IMR-90 (cell line): ENCODE measurements at regions not wholly inside any gene's neighbourhood (a gene's known extent, or its start where the extent isn't known, plus 50 kb on each side); places are given as distances from the start of the nearest gene placed in this dataset.

ENCODE experiments used
- ATAC-seq: fragments of 200-7000 bp; cut with Tn5 transposase; 2 replicates; pipeline ENCODE4 v1.9.1; 2020; ENCODE audit warnings: low read depth, mild to moderate bottlenecking, moderate library complexity
- BruUV-seq: library from RNA; stranded (reverse); fragments of 400-500 nt; replicated peaks from 2 replicates; lab custom pipeline; 2021; lab: Mats Ljungman, UMichigan
- CTCF ChIA-PET: fragments of 300-600 bp; formaldehyde crosslinking; extraction: SDS; loops from one replicate; lab custom pipeline; 2021; ENCODE audit warnings: antibody characterized with exemption; lab: Yijun Ruan, JAX
- POLR2A ChIA-PET: fragments of 300-600 bp; sonication (Branson Sonifier 250); formaldehyde crosslinking; loops from one replicate; lab custom pipeline; 2022; ENCODE audit warnings: antibody characterized with exemption; ENCODE audit not compliant: unreplicated experiment; lab: Charles Lee
- DNase-seq: peaks from one replicate; pipeline ENCODE4 v3.0.0; 2013
- H2AFZ ChIP-seq: replicated peaks from 2 replicates; pipeline ENCODE3; 2013; ENCODE audit warnings: low read length, mild to moderate bottlenecking; ENCODE audit not compliant: poor library complexity
- H2AK5ac ChIP-seq: 2 replicates; pipeline ENCODE4 v1.6.1; 2013; ENCODE audit warnings: low read depth, low read length, inconsistent platforms
- H2AK9ac ChIP-seq: replicated peaks from 2 replicates; pipeline ENCODE3; 2013; ENCODE audit warnings: mild to moderate bottlenecking, low read depth, low read length, moderate library complexity; ENCODE audit not compliant: poor library complexity
- H2BK120ac ChIP-seq: 2 replicates; pipeline ENCODE4 v1.6.1; 2013; ENCODE audit warnings: low read depth, low read length, inconsistent platforms
- H2BK15ac ChIP-seq: 3 replicates; pipeline ENCODE4 v1.6.1; 2013; ENCODE audit warnings: low read depth, low read length, inconsistent platforms
- H2BK20ac ChIP-seq: 2 replicates; pipeline ENCODE4 v1.6.1; 2013; ENCODE audit warnings: low read depth, mild to moderate bottlenecking, inconsistent platforms, low read length, moderate library complexity
- H2BK5ac ChIP-seq: 2 replicates; pipeline ENCODE4 v1.6.1; 2013; ENCODE audit warnings: mild to moderate bottlenecking, low read depth, low read length, inconsistent platforms; ENCODE audit not compliant: poor library complexity, severe bottlenecking
- H3K14ac ChIP-seq: replicated peaks from 2 replicates; pipeline ENCODE4 v1.6.1; 2013; ENCODE audit warnings: low read depth, low read length, inconsistent platforms
- H3K18ac ChIP-seq: 2 replicates; pipeline ENCODE4 v1.6.1; 2013; ENCODE audit warnings: low read depth, low read length, control low read depth
- H3K23ac ChIP-seq: 2 replicates; pipeline ENCODE4 v1.6.1; 2013; ENCODE audit warnings: low read depth, low read length, inconsistent platforms
- H3K27ac ChIP-seq: 2 replicates; pipeline ENCODE4 v1.5.1; 2013; ENCODE audit warnings: mild to moderate bottlenecking, control low read depth, low read length; ENCODE audit not compliant: insufficient read depth
- H3K27me3 ChIP-seq: 2 replicates; pipeline ENCODE4 v1.6.1; 2013; ENCODE audit warnings: low read length; ENCODE audit not compliant: control insufficient read depth, insufficient read depth
- H3K36me3 ChIP-seq: 2 replicates; pipeline ENCODE4 v1.6.1; 2013; ENCODE audit warnings: low read length, mixed read lengths; ENCODE audit not compliant: control insufficient read depth, insufficient read depth
- H3K4ac ChIP-seq: 2 replicates; pipeline ENCODE4 v1.6.1; 2013; ENCODE audit warnings: low read depth, low read length, inconsistent platforms
- H3K4me1 ChIP-seq: 2 replicates; pipeline ENCODE4 v1.6.1; 2013; ENCODE audit warnings: low read length, mixed read lengths; ENCODE audit not compliant: control insufficient read depth, insufficient read depth
- H3K4me2 ChIP-seq: 2 replicates; pipeline ENCODE4 v1.6.1; 2013; ENCODE audit warnings: low read depth, mild to moderate bottlenecking, control low read depth, low read length, moderate library complexity
- H3K4me3 ChIP-seq: 2 replicates; pipeline ENCODE4 v1.5.1; 2013; ENCODE audit warnings: low read depth, mild to moderate bottlenecking, control low read depth, low read length, moderate library complexity; ENCODE audit not compliant: insufficient read depth
- H3K56ac ChIP-seq: 2 replicates; pipeline ENCODE4 v1.6.1; 2013; ENCODE audit warnings: low read length, inconsistent platforms; ENCODE audit not compliant: insufficient read depth; ENCODE audit errors: extremely low read depth
- H3K79me1 ChIP-seq, 2 experiments: 2 replicates each; pipeline ENCODE4 v1.6.1; 2013; ENCODE audit warnings: low read length in 2 of 2, inconsistent platforms in 1 of 2, low read depth in 1 of 2
- H3K9ac ChIP-seq: 2 replicates; pipeline ENCODE4 v1.6.1; 2013; ENCODE audit warnings: low read depth, low read length, control low read depth
- H3K9me1 ChIP-seq: 2 replicates; pipeline ENCODE4 v1.6.1; 2013; ENCODE audit warnings: low read length, inconsistent platforms; ENCODE audit not compliant: insufficient read depth
- H3K9me3 ChIP-seq: 2 replicates; pipeline ENCODE4 v1.6.1; 2013; ENCODE audit warnings: low read length; ENCODE audit not compliant: control insufficient read depth, insufficient read depth
- H4K20me1 ChIP-seq: 2 replicates; pipeline ENCODE4 v1.6.1; 2013; ENCODE audit warnings: low read length, inconsistent platforms; ENCODE audit not compliant: insufficient read depth
- H4K5ac ChIP-seq: 2 replicates; pipeline ENCODE4 v1.6.1; 2013; ENCODE audit warnings: mild to moderate bottlenecking, low read depth, low read length, control low read depth
- H4K8ac ChIP-seq, 2 experiments: 2 replicates each; pipeline ENCODE4 v1.6.1; 2013; ENCODE audit warnings: low read depth in 2 of 2, low read length in 2 of 2, control low read depth in 1 of 2, inconsistent platforms in 1 of 2
- H4K91ac ChIP-seq: 2 replicates; pipeline ENCODE4 v1.6.1; 2013; ENCODE audit warnings: low read depth, low read length, inconsistent platforms; ENCODE audit not compliant: insufficient read depth
- MAFK ChIP-seq: IDR thresholded peaks from 2 replicates; pipeline ENCODE4 v1.6.1; 2012; ENCODE audit warnings: low read depth, low read length, improper control_type of control experiment
- MAZ ChIP-seq: IDR thresholded peaks from 2 replicates; pipeline ENCODE4 v1.6.1; 2012; ENCODE audit warnings: low read depth, mild to moderate bottlenecking, low read length, improper control_type of control experiment, moderate library complexity, borderline replicate concordance
- WGBS, 2 experiments: methylation state at CpG; one replicate each; pipeline versions ENCODE4 v1.1.5 to v1.1.7; 2013; ENCODE audit warnings: missing lambda C conversion rate in 2 of 2; ENCODE audit not compliant: insufficient read length in 1 of 2; ENCODE audit errors: extremely low coverage in 2 of 2; 5-methylcytosine and 5-hydroxymethylcytosine counted together
- dilution Hi-C: fragments of 300-500 bp; cut with HindIII; formaldehyde crosslinking; loops from one replicate; pipeline ENCODE4 v1.14.3; 2018; ENCODE audit warnings: low sequenced_read_pairs; ENCODE audit not compliant: unreplicated experiment
- in situ Hi-C: fragments of 300-500 bp; cut with MboI; formaldehyde crosslinking; loops from 3 replicates; pipeline ENCODE4 v1.14.3; 2019; ENCODE audit warnings: low sequenced_read_pairs, inconsistent platforms, mixed read lengths
- intact Hi-C: fragments of 100-400 bp; cut with micrococcal nuclease; formaldehyde crosslinking; loops from 2 replicates; pipeline ENCODE4 v1.10.0; 2022
- TF ChIP-seq, protein P1 (sequence below): fragments of 150-350 bp; IDR thresholded peaks from 2 replicates; pipeline ENCODE4 v1.6.1; 2017; ENCODE audit warnings: mild to moderate bottlenecking, antibody characterized with exemption, low read length, low read depth

DNA sequence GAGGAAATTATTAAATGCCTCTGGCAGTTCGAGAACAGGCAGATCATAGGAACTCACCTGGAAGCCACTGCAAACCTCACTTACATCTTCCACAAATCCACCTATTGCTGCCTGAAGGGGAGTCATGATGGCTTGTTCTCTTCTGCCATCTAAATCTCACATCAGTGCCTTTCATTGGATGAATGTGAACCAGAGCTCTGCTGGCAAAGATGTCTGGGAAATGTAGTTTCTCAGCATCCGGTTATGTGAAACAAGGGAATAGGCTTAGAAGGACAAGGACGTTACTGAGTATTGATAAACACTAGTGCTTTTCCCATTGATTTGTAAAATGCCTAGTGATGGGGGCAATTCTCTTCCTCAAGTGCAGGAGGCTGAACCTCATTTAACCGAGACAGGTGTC is 483.3 kb downstream of the ARHGEF28 start:
- Histone ChIP-seq H2AK5ac (no peak overlapping the region), H2BK15ac (no peak overlapping the region)

More for the DNA sequence above, 483.3 kb downstream of the ARHGEF28 start:
- H2BK5ac ChIP-seq, result no peak overlapping the region
- H2AK9ac ChIP-seq, result no peak overlapping the region
- H2BK20ac ChIP-seq, result no peak overlapping the region
- CTCF ChIA-PET, result no interaction called here
- TF ChIP-seq MAZ, result no peak
- TF ChIP-seq MAFK, result no peak
- TF ChIP-seq, protein P1, sequence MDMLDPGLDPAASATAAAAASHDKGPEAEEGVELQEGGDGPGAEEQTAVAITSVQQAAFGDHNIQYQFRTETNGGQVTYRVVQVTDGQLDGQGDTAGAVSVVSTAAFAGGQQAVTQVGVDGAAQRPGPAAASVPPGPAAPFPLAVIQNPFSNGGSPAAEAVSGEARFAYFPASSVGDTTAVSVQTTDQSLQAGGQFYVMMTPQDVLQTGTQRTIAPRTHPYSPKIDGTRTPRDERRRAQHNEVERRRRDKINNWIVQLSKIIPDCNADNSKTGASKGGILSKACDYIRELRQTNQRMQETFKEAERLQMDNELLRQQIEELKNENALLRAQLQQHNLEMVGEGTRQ, result no peak
- no peaks in the 10 kb centered on the region for H3K79me1 ChIP-seq
- H4K20me1 ChIP-seq, result no peaks in the 10 kb centered on the region
- ATAC-seq (no peak), DNase-seq (no peak)
- no peak overlapping the region for H3K4me2 ChIP-seq
- H3K4me1 ChIP-seq, result no peaks in the 10 kb centered on the region
- H3K18ac ChIP-seq, result no peak overlapping the region
- H4K91ac ChIP-seq, result no peak overlapping the region
- no peaks in the 10 kb centered on the region for H3K9me1 ChIP-seq
- no peak overlapping the region for H3K14ac ChIP-seq
- BruUV-seq, result no TSS peak
- no peak overlapping the region for H3K23ac ChIP-seq
- no peaks in the 10 kb centered on the region for H3K9me3 ChIP-seq
- H3K27ac ChIP-seq, result no peak overlapping the region
- POLR2A ChIA-PET, result no interaction called here
- no peak overlapping the region for H3K9ac ChIP-seq
- in situ Hi-C loops, result no loop called here
- WGBS, 2 experiments, result no CpG with 5 or more reads among the region's 4 CpGs
- H3K4me3 ChIP-seq, result no peak overlapping the region
- no peak overlapping the region for H3K4ac ChIP-seq
- dilution Hi-C loops, result no loop called here
- H4K8ac ChIP-seq, result no peak overlapping the region
- no peaks in the 10 kb centered on the region for H3K36me3 ChIP-seq
- H3K56ac ChIP-seq, result no peak overlapping the region
- H2AFZ ChIP-seq, result no peak overlapping the region
- no peak overlapping the region for H4K5ac ChIP-seq
- H3K27me3 ChIP-seq, result peaks cover 9% of the 10 kb centered on the region
- no peak overlapping the region for H2BK120ac ChIP-seq
- intact Hi-C loops, result no loop called here
